Brain microvascular endothelial cell (primary cell): ENCODE measurements at regions not wholly inside any gene's neighbourhood (a gene's known extent, or its start where the extent isn't known, plus 50 kb on each side); places are given as distances from the start of the nearest gene placed in this dataset.

Experiments used
- DNase-seq: peaks from one replicate; pipeline ENCODE4 v3.0.0-alpha.2; 2020
- H3K27ac ChIP-seq: fragments of 250-450 bp; sonication (Bioruptor Pico); 2 replicates; pipeline ENCODE4 v1.5.1; 2020; ENCODE audit warnings: mild to moderate bottlenecking, moderate library complexity
- H3K27me3 ChIP-seq: fragments of 250-450 bp; sonication (Bioruptor Pico); replicated peaks from 2 replicates; pipeline ENCODE4 v1.5.1; 2020; ENCODE audit warnings: mild to moderate bottlenecking
- H3K36me3 ChIP-seq: fragments of 250-450 bp; sonication (Bioruptor Pico); replicated peaks from 2 replicates; pipeline ENCODE4 v1.5.1; 2020; ENCODE audit warnings: mild to moderate bottlenecking
- H3K4me3 ChIP-seq: 2 replicates; pipeline ENCODE4 v1.5.1; 2011; ENCODE audit warnings: low read depth, mild to moderate bottlenecking, control low read depth, low read length, moderate library complexity
- in situ Hi-C: cut with HindIII; loops from 2 replicates; pipeline ENCODE4 v1.10.0; 2017; ENCODE audit warnings: low sequenced_read_pairs, low pct_ligation_motif_present
- TF ChIP-seq, protein P1 (sequence below): IDR thresholded peaks from 2 replicates; pipeline ENCODE4 v1.5.1; 2011; ENCODE audit warnings: low read depth, mild to moderate bottlenecking, moderate library complexity, low read length, control low read depth, inconsistent platforms; ENCODE audit errors: missing control alignments

DNA sequence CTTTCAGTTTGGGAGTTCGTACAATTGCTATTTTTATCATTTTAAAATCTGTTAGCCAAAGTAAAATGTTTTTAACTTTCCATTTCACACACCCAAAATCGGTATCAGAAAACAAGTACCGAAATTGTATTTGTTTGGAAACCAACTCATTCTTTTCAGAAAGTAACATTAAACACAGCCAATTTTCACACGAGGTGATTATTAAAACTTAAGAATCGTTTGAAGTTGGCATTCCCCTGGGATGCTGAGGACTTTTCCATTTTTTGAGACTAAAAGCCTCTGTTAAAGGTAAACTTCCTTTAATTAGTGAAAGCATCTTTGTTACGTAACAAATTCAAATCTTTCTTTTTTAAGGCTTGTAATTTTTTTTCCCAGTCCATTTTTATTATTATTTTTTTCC is 623.0 kb downstream of the VRK1 start:
- in situ Hi-C loops = no loop called here
- no peaks in the 10 kb centered on the region for H3K36me3 ChIP-seq
- H3K27me3 ChIP-seq = no peaks in the 10 kb centered on the region
- TF ChIP-seq, protein P1, sequence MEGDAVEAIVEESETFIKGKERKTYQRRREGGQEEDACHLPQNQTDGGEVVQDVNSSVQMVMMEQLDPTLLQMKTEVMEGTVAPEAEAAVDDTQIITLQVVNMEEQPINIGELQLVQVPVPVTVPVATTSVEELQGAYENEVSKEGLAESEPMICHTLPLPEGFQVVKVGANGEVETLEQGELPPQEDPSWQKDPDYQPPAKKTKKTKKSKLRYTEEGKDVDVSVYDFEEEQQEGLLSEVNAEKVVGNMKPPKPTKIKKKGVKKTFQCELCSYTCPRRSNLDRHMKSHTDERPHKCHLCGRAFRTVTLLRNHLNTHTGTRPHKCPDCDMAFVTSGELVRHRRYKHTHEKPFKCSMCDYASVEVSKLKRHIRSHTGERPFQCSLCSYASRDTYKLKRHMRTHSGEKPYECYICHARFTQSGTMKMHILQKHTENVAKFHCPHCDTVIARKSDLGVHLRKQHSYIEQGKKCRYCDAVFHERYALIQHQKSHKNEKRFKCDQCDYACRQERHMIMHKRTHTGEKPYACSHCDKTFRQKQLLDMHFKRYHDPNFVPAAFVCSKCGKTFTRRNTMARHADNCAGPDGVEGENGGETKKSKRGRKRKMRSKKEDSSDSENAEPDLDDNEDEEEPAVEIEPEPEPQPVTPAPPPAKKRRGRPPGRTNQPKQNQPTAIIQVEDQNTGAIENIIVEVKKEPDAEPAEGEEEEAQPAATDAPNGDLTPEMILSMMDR = no peak
- no peak overlapping the region for H3K4me3 ChIP-seq
- no peak overlapping the region for H3K27ac ChIP-seq
- DNase-seq = no peak

DNA sequence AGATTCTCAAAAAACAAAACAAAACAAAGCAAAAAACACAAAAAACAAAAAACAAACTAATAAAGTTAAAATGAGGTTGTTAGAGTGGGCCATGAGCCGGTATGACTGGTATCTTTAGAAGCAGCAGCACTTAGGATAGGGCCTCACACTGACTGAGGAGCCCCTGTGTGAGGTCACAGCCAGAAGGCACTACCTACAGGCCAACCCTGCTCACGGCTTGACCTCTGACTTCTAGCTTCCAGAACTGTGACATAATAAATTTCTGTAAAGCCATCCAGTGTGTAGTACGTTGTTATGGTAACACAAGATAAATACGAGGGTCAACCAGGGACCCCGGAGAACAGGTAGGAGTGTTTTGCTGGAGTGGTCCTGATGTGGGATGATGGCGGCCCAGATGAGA is 629.6 kb downstream of the VRK1 start:
- DNase-seq = no peak
- H3K27ac ChIP-seq = no peak overlapping the region
- no peak overlapping the region for H3K4me3 ChIP-seq
- H3K36me3 ChIP-seq = no peaks in the 10 kb centered on the region
- TF ChIP-seq, protein P1 = no peak
- no peaks in the 10 kb centered on the region for H3K27me3 ChIP-seq
- in situ Hi-C loops = no loop called here

DNA sequence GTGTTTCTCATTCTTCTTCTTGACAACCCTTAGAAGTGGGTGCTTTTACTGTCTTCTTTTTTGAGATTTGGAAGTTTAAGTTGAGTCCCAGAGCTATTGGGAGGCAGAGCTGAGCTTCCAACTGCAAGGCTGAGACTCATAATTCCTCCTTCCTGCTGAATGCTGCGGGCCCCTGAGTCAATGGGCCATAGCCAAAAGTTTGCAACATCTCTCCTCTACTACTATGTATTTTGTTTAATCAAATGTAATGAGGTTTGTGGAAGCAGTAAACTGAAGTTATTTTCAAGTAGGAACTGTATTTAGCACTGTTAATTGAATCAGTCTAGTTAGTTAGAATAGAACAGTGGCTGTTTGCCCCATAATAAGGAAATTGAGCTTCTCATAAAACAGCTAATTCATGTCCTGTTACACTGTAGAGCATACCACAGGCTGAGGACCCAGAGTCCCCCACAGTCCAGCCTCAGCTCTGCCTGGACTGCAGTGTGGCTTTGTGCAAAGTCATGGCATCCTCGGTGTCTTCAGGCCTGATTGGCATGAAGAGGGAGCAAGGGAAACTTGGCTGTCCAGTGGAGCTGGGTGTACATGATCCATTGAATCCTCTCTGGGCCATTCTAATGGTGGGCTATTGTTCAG is 631.7 kb downstream of the VRK1 start:
- Histone ChIP-seq H3K27me3 (no peaks in the 10 kb centered on the region), H3K4me3 (no peak overlapping the region), H3K27ac (no peak overlapping the region), H3K36me3 (no peaks in the 10 kb centered on the region)
- in situ Hi-C loops = no loop called here
- TF ChIP-seq, protein P1 = no peak
- DNase-seq = no peak

DNA sequence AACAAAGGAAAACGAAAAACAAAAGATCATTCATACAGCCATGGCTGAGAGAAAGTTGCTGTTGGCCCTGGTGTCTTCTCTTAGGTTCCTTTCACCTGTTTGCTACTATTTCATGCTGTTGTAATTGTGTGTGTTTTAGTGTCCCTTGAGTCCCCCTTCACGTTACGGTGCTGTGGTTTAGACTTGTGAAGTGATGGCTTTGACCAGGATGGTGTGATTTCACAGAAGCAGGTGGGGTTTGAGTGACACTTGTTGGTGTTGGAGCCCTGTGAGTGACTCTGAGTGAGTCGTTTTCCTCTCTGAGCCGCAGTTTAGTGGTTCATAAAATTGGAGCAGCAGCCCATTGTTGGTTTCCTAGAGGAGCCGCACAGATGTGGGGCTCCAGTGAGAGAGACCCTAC is 635.4 kb downstream of the VRK1 start:
- H3K36me3 ChIP-seq = no peaks in the 10 kb centered on the region
- no peak overlapping the region for H3K4me3 ChIP-seq
- in situ Hi-C loops = no loop called here
- DNase-seq = no peak
- H3K27me3 ChIP-seq = no peaks in the 10 kb centered on the region
- no peak overlapping the region for H3K27ac ChIP-seq
- TF ChIP-seq, protein P1 = no peak

DNA sequence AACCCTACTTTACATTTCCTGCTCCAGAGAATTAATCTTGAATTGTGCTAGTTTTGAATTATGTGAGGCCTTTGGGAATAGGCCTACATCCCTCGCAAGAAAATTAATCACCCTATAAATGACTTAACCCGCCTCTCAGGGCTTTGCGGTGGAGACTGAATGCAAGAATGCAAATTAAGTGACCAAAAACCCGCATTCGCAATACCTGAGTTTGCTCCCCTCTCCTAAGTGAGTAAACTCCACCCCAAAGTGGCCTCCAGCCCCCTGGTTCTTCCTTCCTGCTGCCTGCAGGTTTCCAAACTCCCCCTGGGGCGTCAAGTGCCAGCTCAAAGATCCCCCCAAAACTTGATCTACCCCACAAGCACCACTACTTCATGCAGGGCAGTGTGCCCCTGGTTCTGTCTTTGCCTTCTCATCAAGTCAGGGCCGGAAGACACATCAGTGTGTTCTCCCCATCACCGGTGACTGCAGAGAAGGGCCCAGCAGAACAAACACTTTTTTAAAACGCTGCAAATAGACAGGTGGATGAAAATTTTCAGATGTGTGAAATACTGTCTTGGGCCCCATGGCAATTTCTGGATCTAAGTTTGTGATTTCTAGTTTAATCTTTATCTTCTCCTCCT is 644.7 kb downstream of the VRK1 start:
- no peak overlapping the region for H3K27ac ChIP-seq
- H3K4me3 ChIP-seq = no peak overlapping the region
- in situ Hi-C loops = no loop called here

More for the DNA sequence above, 644.7 kb downstream of the VRK1 start:
- no peak for DNase-seq
- no peaks in the 10 kb centered on the region for H3K36me3 ChIP-seq
- TF ChIP-seq, protein P1 = no peak
- no peaks in the 10 kb centered on the region for H3K27me3 ChIP-seq
